GM12872 (cell line): ENCODE measurements at regions not wholly inside any gene's neighbourhood (a gene's known extent, or its start where the extent isn't known, plus 50 kb on each side); places are given as distances from the start of the nearest gene placed in this dataset.

Source experiments
- TF ChIP-seq, protein P1 (sequence below): IDR thresholded peaks from 3 replicates; pipeline ENCODE4 v1.5.1; 2011; ENCODE audit warnings: low read depth, mild to moderate bottlenecking, low read length, moderate library complexity; ENCODE audit not compliant: insufficient read depth

GRCh38 chr11:112499153-112499880 lies 238.7 kb upstream of the PLET1 start:
- TF ChIP-seq, protein P1, sequence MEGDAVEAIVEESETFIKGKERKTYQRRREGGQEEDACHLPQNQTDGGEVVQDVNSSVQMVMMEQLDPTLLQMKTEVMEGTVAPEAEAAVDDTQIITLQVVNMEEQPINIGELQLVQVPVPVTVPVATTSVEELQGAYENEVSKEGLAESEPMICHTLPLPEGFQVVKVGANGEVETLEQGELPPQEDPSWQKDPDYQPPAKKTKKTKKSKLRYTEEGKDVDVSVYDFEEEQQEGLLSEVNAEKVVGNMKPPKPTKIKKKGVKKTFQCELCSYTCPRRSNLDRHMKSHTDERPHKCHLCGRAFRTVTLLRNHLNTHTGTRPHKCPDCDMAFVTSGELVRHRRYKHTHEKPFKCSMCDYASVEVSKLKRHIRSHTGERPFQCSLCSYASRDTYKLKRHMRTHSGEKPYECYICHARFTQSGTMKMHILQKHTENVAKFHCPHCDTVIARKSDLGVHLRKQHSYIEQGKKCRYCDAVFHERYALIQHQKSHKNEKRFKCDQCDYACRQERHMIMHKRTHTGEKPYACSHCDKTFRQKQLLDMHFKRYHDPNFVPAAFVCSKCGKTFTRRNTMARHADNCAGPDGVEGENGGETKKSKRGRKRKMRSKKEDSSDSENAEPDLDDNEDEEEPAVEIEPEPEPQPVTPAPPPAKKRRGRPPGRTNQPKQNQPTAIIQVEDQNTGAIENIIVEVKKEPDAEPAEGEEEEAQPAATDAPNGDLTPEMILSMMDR: no peak

GRCh38 chr11:112499881-112500204 lies 239.2 kb upstream of the PLET1 start:
- TF ChIP-seq, protein P1: no peak

- TF ChIP-seq, protein P1: no peak
These were observed 242.8 kb upstream of the PLET1 start for GRCh38 chr11:112503410-112503809.

- TF ChIP-seq, protein P1: no peak
These were observed 243.4 kb upstream of the PLET1 start for GRCh38 chr11:112504056-112504455.

DNA sequence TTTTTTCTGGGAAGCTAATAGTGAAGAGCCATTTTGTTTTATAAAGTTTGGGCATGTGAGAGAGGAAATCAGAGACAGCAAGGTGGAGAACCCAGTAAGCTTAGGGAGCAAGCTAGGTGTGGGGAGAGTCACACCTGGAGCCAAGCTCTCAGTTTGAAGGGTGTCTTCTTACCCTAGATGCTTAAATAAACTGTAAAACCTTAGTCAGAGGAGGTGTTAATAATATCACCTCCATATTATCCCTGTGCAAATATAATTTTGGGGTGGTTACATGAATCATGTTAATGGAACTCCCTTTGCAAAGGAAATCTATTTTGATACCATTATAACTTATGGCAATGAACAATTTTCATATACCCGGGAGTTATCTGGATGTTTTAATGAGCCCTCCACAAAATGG lies 246.2 kb upstream of the PLET1 start:
- TF ChIP-seq, protein P1: no peak

- TF ChIP-seq, protein P1: no peak
These were observed 246.6 kb upstream of the PLET1 start for GRCh38 chr11:112507281-112507680.

GRCh38 chr11:112508750-112509149 lies 248.1 kb upstream of the PLET1 start:
- TF ChIP-seq, protein P1: no peak
